OCI-LY3 (cell line): ENCODE measurements at regions not wholly inside any gene's neighbourhood (a gene's known extent, or its start where the extent isn't known, plus 50 kb on each side); places are given as distances from the start of the nearest gene placed in this dataset.
"Not testable (repeated sequence)": the region's sequence is repeated elsewhere in the genome, so short reads cannot be mapped to it uniquely, and the experiment has no call there.

ENCODE experiments used
- H2AFZ ChIP-seq: fragments of 200-600, 300-600 bp; shearing (Covaris generic); 2 replicates; pipeline ENCODE4 v1.6.0; 2014; ENCODE audit warnings: antibody characterized with exemption, low read depth, low read length
- H3K27ac ChIP-seq: fragments of 200-600, 300-600 bp; sonication (generic); 2 replicates; pipeline ENCODE4 v1.5.1; 2014; ENCODE audit warnings: mild to moderate bottlenecking, low read length, moderate library complexity, mixed read lengths
- H3K27me3 ChIP-seq: fragments of 200-600, 300-600 bp; sonication (generic); 2 replicates; pipeline ENCODE4 v1.6.1; 2014; ENCODE audit warnings: low read depth, low read length, mixed read lengths
- H3K36me3 ChIP-seq: fragments of 200-600, 300-600 bp; sonication (generic); replicated peaks from 2 replicates; pipeline ENCODE3; 2014; ENCODE audit warnings: low read depth, low read length, mixed read lengths
- H3K4me1 ChIP-seq: fragments of 300-600, 200-600 bp; sonication (generic); 2 replicates; pipeline ENCODE4 v1.6.1; 2014; ENCODE audit warnings: low read length, mixed read lengths
- H3K4me2 ChIP-seq: fragments of 200-600, 300-600 bp; sonication (generic); 2 replicates; pipeline ENCODE4 v1.6.1; 2014; ENCODE audit warnings: low read length, mixed read lengths
- H3K4me3 ChIP-seq: fragments of 300-600, 200-600 bp; sonication (generic); 2 replicates; pipeline ENCODE4 v1.5.1; 2014; ENCODE audit warnings: antibody characterized with exemption, mild to moderate bottlenecking, low read length, moderate library complexity
- H3K79me2 ChIP-seq: fragments of 300-600, 200-600 bp; shearing (Covaris generic); 2 replicates; pipeline ENCODE4 v1.6.1; 2014; ENCODE audit warnings: mild to moderate bottlenecking, low read length, mixed read lengths
- H3K9ac ChIP-seq: fragments of 300-600, 200-600 bp; shearing (Covaris generic); 2 replicates; pipeline ENCODE4 v1.6.0; 2014; ENCODE audit warnings: mild to moderate bottlenecking, low read length, moderate library complexity
- H3K9me3 ChIP-seq: fragments of 200-600, 300-600 bp; shearing (Covaris generic); 2 replicates; pipeline ENCODE4 v1.6.1; 2014; ENCODE audit warnings: low read length, mixed read lengths; ENCODE audit not compliant: insufficient read depth
- H4K20me1 ChIP-seq: fragments of 200-600, 300-600 bp; sonication (generic); 2 replicates; pipeline ENCODE4 v1.6.1; 2016; ENCODE audit warnings: low read length, mixed read lengths; ENCODE audit not compliant: insufficient read depth
- EZH2phosphoT487 ChIP-seq: fragments of 200-600 bp; shearing (Covaris generic); IDR thresholded peaks from 2 replicates; pipeline ENCODE4 v1.6.1; 2018; ENCODE audit warnings: antibody characterized with exemption, mixed run types, low read depth
- TF ChIP-seq, protein P1 (sequence below): fragments of 200-600, 300-600 bp; sonication (generic); IDR thresholded peaks from 2 replicates; pipeline ENCODE4 v1.5.1; 2014; ENCODE audit warnings: antibody characterized with exemption, low read length, low read depth

DNA sequence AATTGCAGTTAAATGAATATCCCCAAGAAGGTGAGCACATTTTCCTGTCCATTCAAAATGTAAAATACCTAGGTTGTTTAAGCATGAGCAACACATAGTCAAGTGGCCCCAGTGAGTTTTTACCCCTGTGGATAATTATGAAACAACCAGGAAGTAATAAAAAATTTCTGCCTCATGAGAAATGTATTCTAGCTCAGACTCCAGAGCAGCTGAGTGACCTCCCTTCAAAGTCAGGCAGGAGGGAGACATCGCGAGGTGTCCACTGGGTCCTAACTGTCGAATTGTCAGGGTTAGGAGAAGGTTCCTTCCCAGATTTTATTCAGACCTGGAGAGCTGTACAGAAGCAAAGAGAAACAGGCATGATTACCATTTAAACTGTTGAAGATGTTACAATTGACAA, 416.6 kb upstream of the SMIM21 start:
- TF ChIP-seq EZH2phosphoT487 = no peak
- TF ChIP-seq, protein P1, sequence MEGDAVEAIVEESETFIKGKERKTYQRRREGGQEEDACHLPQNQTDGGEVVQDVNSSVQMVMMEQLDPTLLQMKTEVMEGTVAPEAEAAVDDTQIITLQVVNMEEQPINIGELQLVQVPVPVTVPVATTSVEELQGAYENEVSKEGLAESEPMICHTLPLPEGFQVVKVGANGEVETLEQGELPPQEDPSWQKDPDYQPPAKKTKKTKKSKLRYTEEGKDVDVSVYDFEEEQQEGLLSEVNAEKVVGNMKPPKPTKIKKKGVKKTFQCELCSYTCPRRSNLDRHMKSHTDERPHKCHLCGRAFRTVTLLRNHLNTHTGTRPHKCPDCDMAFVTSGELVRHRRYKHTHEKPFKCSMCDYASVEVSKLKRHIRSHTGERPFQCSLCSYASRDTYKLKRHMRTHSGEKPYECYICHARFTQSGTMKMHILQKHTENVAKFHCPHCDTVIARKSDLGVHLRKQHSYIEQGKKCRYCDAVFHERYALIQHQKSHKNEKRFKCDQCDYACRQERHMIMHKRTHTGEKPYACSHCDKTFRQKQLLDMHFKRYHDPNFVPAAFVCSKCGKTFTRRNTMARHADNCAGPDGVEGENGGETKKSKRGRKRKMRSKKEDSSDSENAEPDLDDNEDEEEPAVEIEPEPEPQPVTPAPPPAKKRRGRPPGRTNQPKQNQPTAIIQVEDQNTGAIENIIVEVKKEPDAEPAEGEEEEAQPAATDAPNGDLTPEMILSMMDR = no peak
- H3K27ac ChIP-seq = no peak overlapping the region
- no peaks in the 10 kb centered on the region for H3K4me1 ChIP-seq
- H3K79me2 ChIP-seq = no peaks in the 10 kb centered on the region
- no peak overlapping the region for H3K4me3 ChIP-seq
- no peaks in the 10 kb centered on the region for H3K9me3 ChIP-seq
- H4K20me1 ChIP-seq = no peaks in the 10 kb centered on the region
- no peaks in the 10 kb centered on the region for H3K36me3 ChIP-seq
- H3K27me3 ChIP-seq = peaks cover 7% of the 10 kb centered on the region; the same call in 1 of the 2 replicates
- no peak overlapping the region for H3K9ac ChIP-seq
- no peak overlapping the region for H3K4me2 ChIP-seq
- H2AFZ ChIP-seq = no peak overlapping the region

DNA sequence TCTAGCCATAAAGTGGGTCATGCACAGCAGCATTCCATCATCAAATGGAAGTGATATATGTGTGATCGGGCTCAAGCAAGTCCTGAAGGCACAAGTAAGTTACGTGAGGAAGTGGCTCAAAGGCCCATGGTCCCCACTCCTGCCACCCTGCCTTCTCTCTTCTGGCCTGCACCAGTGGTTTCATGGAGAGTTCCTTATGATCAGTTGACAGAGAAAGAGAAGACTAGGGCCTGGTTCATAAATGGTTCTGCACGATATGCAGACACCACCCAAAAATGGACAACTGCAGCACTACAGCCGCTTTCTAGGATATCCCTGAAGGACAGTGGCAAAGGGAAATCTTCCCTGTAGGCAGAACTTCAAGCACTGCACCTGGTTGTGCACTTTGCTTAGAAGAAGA, 412.6 kb upstream of the SMIM21 start:
- Histone ChIP-seq H2AFZ (no peak overlapping the region), H3K27ac (no peak overlapping the region)
- TF ChIP-seq EZH2phosphoT487 = no peak
- TF ChIP-seq, protein P1 = no peak

DNA sequence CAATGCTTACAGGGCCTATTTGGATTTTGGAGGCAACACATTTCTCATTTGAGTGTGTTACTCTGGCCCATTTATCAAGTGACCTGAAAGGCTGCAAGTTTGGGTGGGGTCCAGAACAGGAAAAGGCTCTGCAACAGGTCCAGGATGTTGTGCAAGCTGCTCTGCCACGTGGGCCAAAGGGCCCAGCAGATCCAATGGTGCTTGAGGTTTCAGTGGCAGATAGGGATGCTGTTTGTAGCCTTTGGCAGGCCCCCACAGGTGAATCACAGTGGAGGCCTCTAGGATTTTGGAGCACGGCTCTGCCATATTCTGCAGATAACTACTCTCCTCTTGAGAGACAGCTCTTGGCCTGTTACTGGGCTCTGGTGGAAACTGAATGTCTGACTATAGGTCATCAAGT, 412.2 kb upstream of the SMIM21 start:
- H4K20me1 ChIP-seq, H2AFZ ChIP-seq, H3K9me3 ChIP-seq, H3K36me3 ChIP-seq, H3K4me1 ChIP-seq, H3K4me3 ChIP-seq, H3K9ac ChIP-seq, H3K79me2 ChIP-seq, H3K27ac ChIP-seq, H3K4me2 ChIP-seq: not testable (repeated sequence)
- H3K27me3 ChIP-seq = peaks cover 15% of the 10 kb centered on the region; the same call in 1 of the 2 replicates

More for the DNA sequence above, 412.6 kb upstream of the SMIM21 start:
- peaks cover 4% of the 10 kb centered on the region; the same call in 1 of the 2 replicates for H3K9me3 ChIP-seq
- H3K79me2 ChIP-seq = no peaks in the 10 kb centered on the region
- no peak overlapping the region for H3K4me2 ChIP-seq
- peaks cover 7% of the 10 kb centered on the region for H3K4me1 ChIP-seq
- no peak overlapping the region for H3K4me3 ChIP-seq
- no peaks in the 10 kb centered on the region for H3K36me3 ChIP-seq
- H3K9ac ChIP-seq = no peak overlapping the region
- no peaks in the 10 kb centered on the region for H4K20me1 ChIP-seq
- peaks cover 18% of the 10 kb centered on the region; the same call in 1 of the 2 replicates for H3K27me3 ChIP-seq

DNA sequence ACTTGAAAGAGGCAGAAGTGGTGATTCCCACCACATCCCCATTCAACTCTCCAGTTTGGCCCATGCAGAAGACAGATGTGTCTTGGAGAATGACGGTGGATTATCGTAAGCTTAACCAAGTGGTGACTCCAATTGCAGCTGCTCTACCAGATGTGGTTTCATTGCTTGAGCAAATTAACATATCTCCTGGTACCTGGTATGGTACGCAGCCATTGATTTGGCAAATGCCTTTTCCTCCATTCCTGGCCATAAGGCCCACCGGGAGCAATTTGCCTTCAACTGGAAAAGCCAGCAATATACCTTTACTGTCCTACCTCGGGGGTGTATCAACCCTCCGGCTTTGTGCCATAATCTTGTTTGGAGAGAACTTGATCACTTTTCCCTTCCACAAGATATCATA, 411.5 kb upstream of the SMIM21 start:
- Histone ChIP-seq H3K4me3 (no peak overlapping the region), H2AFZ (no peak overlapping the region), H3K36me3 (no peaks in the 10 kb centered on the region), H3K4me2 (no peak overlapping the region), H3K27me3 (0 out of 2 replicates have a peak, but pooled peaks cover 11% of the 10 kb centered on the region), H3K9me3 (peaks cover 4% of the 10 kb centered on the region; the same call in 1 of the 2 replicates), H3K27ac (no peak overlapping the region), H3K9ac (no peak overlapping the region), H3K79me2 (no peaks in the 10 kb centered on the region), H4K20me1 (no peaks in the 10 kb centered on the region), H3K4me1 (peaks cover 7% of the 10 kb centered on the region)
- TF ChIP-seq, protein P1 = no peak
- TF ChIP-seq EZH2phosphoT487 = no peak
